Activated naive CD8-positive, alpha-beta T cell treated with anti-CD3 and anti-CD28 coated beads for 36 hours (primary cell): ENCODE measurements at regions not wholly inside any gene's neighbourhood (a gene's known extent, or its start where the extent isn't known, plus 50 kb on each side); places are given as distances from the start of the nearest gene placed in this dataset.

ENCODE experiments used
- DNase-seq: peaks from one replicate; pipeline ENCODE4 v3.0.0; 2021
- H3K27ac Mint-ChIP-seq: one replicate; pipeline ENCODE4 v1.8.0; 2022; ENCODE audit warnings: mild to moderate bottlenecking, moderate library complexity, mixed read lengths
- H3K27me3 Mint-ChIP-seq: one replicate; pipeline ENCODE4 v1.8.0; 2022; ENCODE audit warnings: mild to moderate bottlenecking, mixed read lengths
- H3K36me3 Mint-ChIP-seq: one replicate; pipeline ENCODE4 v1.8.0; 2021; ENCODE audit warnings: mild to moderate bottlenecking, mixed read lengths
- H3K4me1 Mint-ChIP-seq: one replicate; pipeline ENCODE4 v1.8.0; 2021; ENCODE audit warnings: mixed read lengths
- H3K4me3 Mint-ChIP-seq: one replicate; pipeline ENCODE4 v1.8.0; 2022; ENCODE audit warnings: mild to moderate bottlenecking, moderate library complexity, mixed read lengths
- H3K9me3 Mint-ChIP-seq: one replicate; pipeline ENCODE4 v1.8.0; 2022; ENCODE audit warnings: mixed read lengths

GRCh38 chr5:6003040-6003825, 375.1 kb downstream of the MED10 start:
- no peak for DNase-seq
- no peaks in the 10 kb centered on the region for H3K4me1 Mint-ChIP-seq
- no peak overlapping the region for H3K4me3 Mint-ChIP-seq
- no peaks in the 10 kb centered on the region for H3K27me3 Mint-ChIP-seq
- H3K36me3 Mint-ChIP-seq, result no peaks in the 10 kb centered on the region
- no peaks in the 10 kb centered on the region for H3K9me3 Mint-ChIP-seq
- H3K27ac Mint-ChIP-seq, result no peak overlapping the region

- Mint-ChIP-seq H3K4me1 (no peaks in the 10 kb centered on the region), H3K27me3 (no peaks in the 10 kb centered on the region), H3K27ac (no peak overlapping the region), H3K4me3 (no peak overlapping the region), H3K36me3 (no peaks in the 10 kb centered on the region), H3K9me3 (peaks cover 12% of the 10 kb centered on the region)
- no peak for DNase-seq
Observed at GRCh38 chr5:6000867-6001266, 377.5 kb downstream of the MED10 start.

GRCh38 chr5:5995819-5996218, 382.5 kb downstream of the MED10 start:
- no peaks in the 10 kb centered on the region for H3K4me1 Mint-ChIP-seq
- no peak overlapping the region for H3K27ac Mint-ChIP-seq
- H3K36me3 Mint-ChIP-seq, result peaks cover 2% of the 10 kb centered on the region
- no peak for DNase-seq
- H3K27me3 Mint-ChIP-seq, result no peaks in the 10 kb centered on the region
- no peak overlapping the region for H3K4me3 Mint-ChIP-seq
- H3K9me3 Mint-ChIP-seq, result peaks cover 29% of the 10 kb centered on the region

GRCh38 chr5:5986492-5987178, 391.7 kb downstream of the MED10 start:
- H3K36me3 Mint-ChIP-seq, result no peaks in the 10 kb centered on the region
- no peaks in the 10 kb centered on the region for H3K27me3 Mint-ChIP-seq
- H3K4me1 Mint-ChIP-seq, result no peaks in the 10 kb centered on the region
- no peak overlapping the region for H3K4me3 Mint-ChIP-seq
- H3K9me3 Mint-ChIP-seq, result peaks cover 3% of the 10 kb centered on the region
- DNase-seq, result no peak
- H3K27ac Mint-ChIP-seq, result no peak overlapping the region

- Mint-ChIP-seq H3K36me3 (no peaks in the 10 kb centered on the region), H3K4me1 (no peaks in the 10 kb centered on the region)
Observed at GRCh38 chr5:5985332-5985731, 393.0 kb downstream of the MED10 start.

GRCh38 chr5:5983261-5983980, 394.9 kb downstream of the MED10 start:
- H3K9me3 Mint-ChIP-seq, result no peaks in the 10 kb centered on the region
- H3K4me1 Mint-ChIP-seq, result no peaks in the 10 kb centered on the region
- H3K36me3 Mint-ChIP-seq, result no peaks in the 10 kb centered on the region
- H3K4me3 Mint-ChIP-seq, result no peak overlapping the region
- H3K27me3 Mint-ChIP-seq, result no peaks in the 10 kb centered on the region
- DNase-seq, result no peak
- H3K27ac Mint-ChIP-seq, result no peak overlapping the region

More at GRCh38 chr5:5985332-5985731, 393.0 kb downstream of the MED10 start:
- no peaks in the 10 kb centered on the region for H3K27me3 Mint-ChIP-seq
- no peak for DNase-seq
- H3K27ac Mint-ChIP-seq, result no peak overlapping the region
- H3K4me3 Mint-ChIP-seq, result no peak overlapping the region
- no peaks in the 10 kb centered on the region for H3K9me3 Mint-ChIP-seq

GRCh38 chr5:5981562-5981961, 396.8 kb downstream of the MED10 start:
- Mint-ChIP-seq H3K27me3 (no peaks in the 10 kb centered on the region), H3K4me3 (no peak overlapping the region), H3K36me3 (no peaks in the 10 kb centered on the region), H3K4me1 (no peaks in the 10 kb centered on the region), H3K27ac (no peak overlapping the region), H3K9me3 (no peaks in the 10 kb centered on the region)
- no peak for DNase-seq

- no peak for DNase-seq
- Mint-ChIP-seq H3K4me1 (no peaks in the 10 kb centered on the region), H3K9me3 (no peaks in the 10 kb centered on the region), H3K27me3 (no peaks in the 10 kb centered on the region), H3K36me3 (no peaks in the 10 kb centered on the region), H3K4me3 (no peak overlapping the region), H3K27ac (no peak overlapping the region)
Observed at GRCh38 chr5:5980538-5980895, 397.8 kb downstream of the MED10 start.

- DNase-seq, result no peak
- Mint-ChIP-seq H3K36me3 (no peaks in the 10 kb centered on the region), H3K4me3 (no peak overlapping the region), H3K9me3 (no peaks in the 10 kb centered on the region), H3K27ac (no peak overlapping the region), H3K27me3 (no peaks in the 10 kb centered on the region), H3K4me1 (no peaks in the 10 kb centered on the region)
Observed at GRCh38 chr5:5979761-5980537, 398.4 kb downstream of the MED10 start.

- Mint-ChIP-seq H3K36me3 (no peaks in the 10 kb centered on the region), H3K9me3 (no peaks in the 10 kb centered on the region), H3K27ac (no peak overlapping the region)
Observed at GRCh38 chr5:5979377-5979760, 399.0 kb downstream of the MED10 start.

GRCh38 chr5:5978501-5979376, 399.6 kb downstream of the MED10 start:
- Mint-ChIP-seq H3K27me3 (no peaks in the 10 kb centered on the region), H3K4me1 (no peaks in the 10 kb centered on the region), H3K4me3 (no peak overlapping the region), H3K9me3 (no peaks in the 10 kb centered on the region), H3K27ac (no peak overlapping the region), H3K36me3 (no peaks in the 10 kb centered on the region)
- no peak for DNase-seq

More at GRCh38 chr5:5979377-5979760, 399.0 kb downstream of the MED10 start:
- Mint-ChIP-seq H3K27me3 (no peaks in the 10 kb centered on the region), H3K4me1 (no peaks in the 10 kb centered on the region), H3K4me3 (no peak overlapping the region)
- no peak for DNase-seq

- Mint-ChIP-seq H3K4me3 (no peak overlapping the region), H3K27ac (no peak overlapping the region), H3K9me3 (no peaks in the 10 kb centered on the region), H3K36me3 (no peaks in the 10 kb centered on the region), H3K27me3 (peaks cover 4% of the 10 kb centered on the region), H3K4me1 (no peaks in the 10 kb centered on the region)
- no peak for DNase-seq
Observed at GRCh38 chr5:5971203-5971602, 407.1 kb downstream of the MED10 start.

GRCh38 chr5:5969942-5970483, 408.3 kb downstream of the MED10 start:
- no peak for DNase-seq

GRCh38 chr5:5968981-5969380, 409.4 kb downstream of the MED10 start:
- Mint-ChIP-seq H3K4me3 (no peak overlapping the region), H3K4me1 (no peaks in the 10 kb centered on the region), H3K9me3 (peaks cover 2% of the 10 kb centered on the region), H3K36me3 (no peaks in the 10 kb centered on the region), H3K27me3 (peaks cover 4% of the 10 kb centered on the region), H3K27ac (no peak overlapping the region)
- DNase-seq, result no peak

More at GRCh38 chr5:5969942-5970483, 408.3 kb downstream of the MED10 start:
- Mint-ChIP-seq H3K4me1 (no peaks in the 10 kb centered on the region), H3K27me3 (peaks cover 4% of the 10 kb centered on the region), H3K4me3 (no peak overlapping the region), H3K9me3 (no peaks in the 10 kb centered on the region), H3K27ac (no peak overlapping the region), H3K36me3 (no peaks in the 10 kb centered on the region)
